Activated T-cell treated with anti-CD3 and anti-CD28 coated beads, Interleukin-2, amount 50 U/mL, for 72 hours (primary cell): ENCODE measurements at regions not wholly inside any gene's neighbourhood (a gene's known extent, or its start where the extent isn't known, plus 50 kb on each side); places are given as distances from the start of the nearest gene placed in this dataset.

Experiments used
- ATAC-seq, 2 donors: fragments of 150-1000 bp; cut with Tn5 transposase; replicated peaks in 1 of 2; 2 replicates each; pipeline ENCODE4 v1.10.0; 2021; ENCODE audit warnings: moderate library complexity in 2 of 2, mild to moderate bottlenecking in 1 of 2
- DNase-seq, 2 donors: peaks; one replicate each; pipeline ENCODE4 v3.0.0; 2021 to 2022; ENCODE audit warnings: mixed read lengths in 1 of 2
- H3K27ac Mint-ChIP-seq: one replicate; pipeline ENCODE4 v1.8.0; 2022; ENCODE audit warnings: mild to moderate bottlenecking, moderate library complexity, mixed read lengths
- H3K27me3 Mint-ChIP-seq: one replicate; pipeline ENCODE4 v1.8.0; 2022; ENCODE audit warnings: low read depth, mixed read lengths
- H3K36me3 Mint-ChIP-seq, 2 donors: one replicate each; pipeline ENCODE4 v1.8.0; 2022; ENCODE audit warnings: mixed read lengths in 2 of 2, mild to moderate bottlenecking in 1 of 2; ENCODE audit not compliant: insufficient read depth in 2 of 2
- H3K4me1 Mint-ChIP-seq: one replicate; pipeline ENCODE4 v1.8.0; 2022; ENCODE audit warnings: low read depth, mixed read lengths
- H3K4me3 Mint-ChIP-seq, 2 donors: one replicate each; pipeline ENCODE4 v1.8.0; 2022; ENCODE audit warnings: mild to moderate bottlenecking in 2 of 2, mixed read lengths in 2 of 2, moderate library complexity in 2 of 2
- H3K9me3 Mint-ChIP-seq, 2 donors: one replicate each; pipeline ENCODE4 v1.8.0; 2022; ENCODE audit warnings: mixed read lengths in 2 of 2

DNA sequence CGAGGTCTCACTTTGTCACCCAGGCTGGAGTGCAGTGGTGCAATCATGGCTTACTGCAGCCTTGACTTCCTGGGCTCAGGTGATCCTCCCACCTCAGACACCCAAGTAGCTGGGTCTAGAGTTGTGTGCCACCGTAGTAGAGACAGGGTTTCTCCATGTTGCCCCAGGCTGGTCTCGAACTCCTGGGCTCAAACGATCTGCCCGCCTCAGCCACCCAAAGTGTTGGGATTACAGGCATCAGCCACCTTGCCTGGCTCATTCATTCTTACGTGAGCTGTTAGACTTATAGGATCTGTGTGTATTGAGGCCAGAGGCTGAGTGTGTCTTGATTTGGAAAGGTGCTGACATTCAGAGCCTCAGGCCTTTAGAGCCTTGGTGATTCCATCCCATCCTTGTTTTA, 128.1 kb downstream of the SLC25A47 start:
- H3K4me3 Mint-ChIP-seq: no peak overlapping the region
- no peak for DNase-seq
- H3K27ac Mint-ChIP-seq: no peak overlapping the region
- no peaks in the 10 kb centered on the region for H3K9me3 Mint-ChIP-seq
- no peaks in the 10 kb centered on the region for H3K27me3 Mint-ChIP-seq
- ATAC-seq: no peak
- peaks cover 0 to 2% of the 10 kb centered on the region in 2 donors for H3K36me3 Mint-ChIP-seq
- H3K4me1 Mint-ChIP-seq: peaks cover 12% of the 10 kb centered on the region

DNA sequence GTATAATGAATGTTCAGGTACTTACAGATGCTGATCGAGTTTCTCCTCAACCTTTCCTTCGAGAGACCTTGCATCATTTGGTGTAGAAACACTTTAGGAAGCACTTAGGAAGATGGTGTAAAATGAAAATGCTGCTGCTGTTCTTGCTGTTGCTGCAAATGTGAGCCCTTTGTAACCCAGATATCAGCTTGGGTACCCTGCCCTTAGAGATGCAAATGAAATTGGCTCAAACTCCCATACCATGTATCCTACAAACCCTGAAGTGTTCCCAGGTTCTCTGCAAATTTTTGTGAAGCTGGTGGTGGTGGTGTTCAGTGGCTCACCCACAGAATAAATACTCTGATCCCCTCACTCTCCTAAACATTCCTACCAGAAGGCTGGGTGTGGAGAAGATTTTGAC, 130.8 kb downstream of the SLC25A47 start:
- no peaks in the 10 kb centered on the region for H3K9me3 Mint-ChIP-seq
- no peak overlapping the region for H3K27ac Mint-ChIP-seq
- no peak overlapping the region for H3K4me3 Mint-ChIP-seq
- H3K4me1 Mint-ChIP-seq: no peaks in the 10 kb centered on the region
- H3K36me3 Mint-ChIP-seq: peaks cover 0 to 2% of the 10 kb centered on the region in 2 donors
- H3K27me3 Mint-ChIP-seq: no peaks in the 10 kb centered on the region
- ATAC-seq (no peak), DNase-seq (no peak)

DNA sequence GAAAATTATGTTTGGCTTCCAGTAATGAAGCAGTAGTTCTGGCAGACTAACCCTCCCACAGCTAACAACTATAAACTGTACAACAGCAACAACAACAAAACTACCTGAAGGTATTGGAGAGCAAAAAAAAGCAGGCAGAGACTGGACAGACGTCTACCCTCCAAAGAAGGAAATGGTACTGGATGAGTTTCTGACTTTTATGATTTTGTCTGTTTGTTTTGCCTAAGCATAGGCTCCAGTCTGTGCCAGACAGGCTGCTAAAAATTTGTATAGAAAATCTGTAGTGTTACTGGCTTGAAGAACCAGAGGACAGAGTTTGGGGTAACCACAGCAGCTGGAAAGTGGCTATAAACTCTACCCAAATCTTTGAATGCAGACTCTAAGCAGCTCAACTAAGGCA, 131.3 kb downstream of the SLC25A47 start:
- Mint-ChIP-seq H3K27me3 (no peaks in the 10 kb centered on the region), H3K4me1 (no peaks in the 10 kb centered on the region), H3K9me3 (no peaks in the 10 kb centered on the region), H3K36me3 (peaks cover 0 to 2% of the 10 kb centered on the region in 2 donors), H3K27ac (no peak overlapping the region), H3K4me3 (no peak overlapping the region)
- DNase-seq: no peak
- no peak for ATAC-seq

DNA sequence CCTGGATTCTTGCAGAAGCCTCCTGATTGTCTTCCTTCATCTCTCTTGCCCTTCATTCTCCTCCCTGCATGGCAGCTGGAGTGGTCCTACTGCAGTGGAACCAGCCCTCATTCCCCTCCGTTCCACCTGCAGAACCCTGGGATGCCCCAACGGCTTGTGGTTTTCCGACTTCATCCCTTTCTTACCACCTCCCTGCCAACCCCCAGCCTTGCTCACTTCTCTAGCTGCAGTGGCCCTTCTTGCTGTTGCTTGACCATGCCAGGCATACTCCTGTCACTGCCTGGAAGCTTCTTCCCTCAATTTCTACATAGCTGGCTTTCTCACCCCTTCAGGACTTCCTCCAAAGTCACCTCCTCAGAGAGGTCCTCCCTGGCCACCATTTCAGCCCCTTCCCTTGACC, 123.3 kb downstream of the BEGAIN start:
- Mint-ChIP-seq H3K36me3 (no peaks in the 10 kb centered on the region), H3K9me3 (no peaks in the 10 kb centered on the region), H3K27ac (no peak overlapping the region), H3K4me3 (no peak overlapping the region), H3K4me1 (no peaks in the 10 kb centered on the region), H3K27me3 (no peaks in the 10 kb centered on the region)
- DNase-seq (no peak), ATAC-seq (no peak)

DNA sequence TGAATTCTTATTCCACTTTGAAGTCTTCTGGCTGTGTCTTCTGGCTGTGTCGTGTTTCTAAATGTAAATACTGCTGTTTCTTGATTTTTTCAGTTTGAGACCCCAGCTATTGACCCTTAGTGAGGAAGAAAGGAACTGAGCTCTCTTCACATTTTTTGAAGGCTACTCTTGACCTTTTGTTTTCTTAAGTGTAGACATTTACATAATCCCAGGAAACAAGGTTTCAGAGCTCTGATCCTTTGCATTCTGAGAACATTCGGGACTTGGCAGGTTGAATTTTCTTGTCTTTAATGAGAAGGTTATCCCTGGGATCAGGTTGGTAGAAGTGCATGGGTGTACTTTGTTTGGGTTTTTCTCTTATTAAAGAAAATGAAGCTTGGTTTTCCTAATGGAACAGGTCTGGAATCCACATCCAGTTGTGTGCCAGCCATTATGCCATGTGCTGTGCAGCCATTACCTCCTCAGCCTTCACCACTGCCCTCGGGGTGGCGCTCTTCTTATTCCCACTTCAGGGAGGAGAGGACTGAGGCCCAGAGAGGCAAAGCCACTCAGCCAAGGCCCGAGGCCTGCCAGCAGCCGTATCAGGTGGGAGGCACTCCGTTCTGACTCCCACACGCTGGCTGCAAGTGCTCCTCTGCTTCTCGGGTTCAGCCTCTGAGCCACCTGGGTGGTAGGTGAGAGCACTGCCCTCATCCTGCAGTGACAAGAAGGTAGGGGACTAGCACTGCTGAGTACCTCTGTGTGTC, 120.9 kb downstream of the BEGAIN start:
- Mint-ChIP-seq H3K27me3 (no peaks in the 10 kb centered on the region), H3K36me3 (no peaks in the 10 kb centered on the region), H3K9me3 (no peaks in the 10 kb centered on the region), H3K4me3 (no peak overlapping the region), H3K27ac (no peak overlapping the region), H3K4me1 (peaks cover 10% of the 10 kb centered on the region)
- ATAC-seq: no peak
- no peak for DNase-seq

DNA sequence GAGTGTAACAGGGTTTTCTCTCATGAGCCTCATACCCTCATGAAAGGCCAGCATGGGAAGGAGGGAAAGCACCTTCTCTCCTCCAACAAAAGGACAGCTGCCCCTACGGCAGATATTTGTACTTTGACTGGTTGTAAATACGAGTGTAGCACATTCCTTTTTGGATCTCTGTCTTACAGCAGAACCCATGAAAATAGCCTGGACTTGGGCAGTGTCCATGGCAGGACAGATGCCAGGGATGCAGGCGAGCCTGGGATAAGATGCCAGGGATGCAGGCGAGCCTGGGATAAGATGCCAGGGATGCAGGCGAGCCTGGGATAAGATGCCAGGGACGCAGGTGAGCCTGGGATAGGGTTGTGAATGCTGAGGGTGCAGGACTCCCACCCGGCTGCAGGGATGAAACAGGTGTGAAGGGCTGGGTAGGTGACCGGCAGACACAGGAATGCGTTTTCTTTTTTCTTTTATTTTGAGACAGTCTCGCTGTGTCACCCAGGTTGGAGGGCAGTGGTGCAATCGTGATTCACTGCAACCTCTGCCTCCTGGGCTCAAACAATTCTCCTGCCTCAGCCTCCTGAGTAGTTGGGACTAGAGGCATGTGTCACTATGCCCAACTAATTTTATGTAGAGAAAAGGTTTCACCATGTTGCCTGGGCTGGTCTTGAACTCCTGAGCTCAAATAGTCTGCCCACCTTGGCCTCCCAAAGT, 120.0 kb downstream of the BEGAIN start:
- Mint-ChIP-seq H3K36me3 (no peaks in the 10 kb centered on the region), H3K9me3 (no peaks in the 10 kb centered on the region), H3K4me3 (no peak overlapping the region), H3K27ac (no peak overlapping the region), H3K4me1 (peaks cover 10% of the 10 kb centered on the region), H3K27me3 (no peaks in the 10 kb centered on the region)
- no peak for ATAC-seq
- no peak for DNase-seq

DNA sequence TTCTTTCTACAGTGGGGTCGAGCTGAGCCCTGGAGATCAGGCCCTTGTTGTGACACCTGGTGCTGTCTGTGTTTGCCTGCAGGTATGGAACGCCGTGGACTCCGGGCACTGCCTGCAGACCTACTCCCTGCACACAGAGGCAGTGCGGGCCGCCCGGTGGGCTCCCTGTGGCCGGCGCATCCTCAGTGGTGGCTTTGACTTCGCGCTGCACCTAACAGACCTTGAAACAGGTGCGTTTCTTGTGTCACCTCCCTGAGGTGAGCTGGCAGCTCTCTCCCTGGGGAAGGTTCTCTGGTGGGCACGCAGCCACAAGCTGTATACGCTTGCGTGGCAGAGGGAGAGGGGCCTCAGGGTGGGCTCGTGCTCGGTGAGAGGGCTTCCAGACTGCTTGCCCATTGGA, 119.3 kb downstream of the BEGAIN start:
- H3K27ac Mint-ChIP-seq: no peak overlapping the region
- DNase-seq: no peak
- no peaks in the 10 kb centered on the region for H3K9me3 Mint-ChIP-seq
- H3K4me1 Mint-ChIP-seq: peaks cover 10% of the 10 kb centered on the region
- H3K27me3 Mint-ChIP-seq: no peaks in the 10 kb centered on the region
- ATAC-seq: no peak
- no peak overlapping the region for H3K4me3 Mint-ChIP-seq
- H3K36me3 Mint-ChIP-seq: no peaks in the 10 kb centered on the region

DNA sequence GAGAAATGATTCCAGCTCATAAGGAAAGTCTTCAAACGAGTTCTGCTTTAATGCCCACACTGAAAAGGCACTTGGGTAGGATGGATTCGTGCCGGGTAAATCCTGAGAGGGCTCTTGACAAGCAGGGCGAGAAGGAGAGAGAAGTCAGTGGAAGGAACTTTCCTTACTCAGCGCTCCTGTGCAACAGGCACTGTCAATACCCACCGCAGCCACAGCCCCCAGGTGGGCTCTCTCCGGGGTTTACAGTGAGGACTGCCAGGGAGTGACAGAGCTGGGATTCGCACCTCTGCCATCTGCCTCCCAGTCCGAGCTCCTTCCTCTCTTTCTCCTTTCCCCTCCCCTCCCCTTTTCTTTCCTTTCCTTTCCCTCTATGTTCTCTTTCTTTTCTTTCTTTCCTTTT, 118.7 kb downstream of the BEGAIN start:
- Mint-ChIP-seq H3K27me3 (no peaks in the 10 kb centered on the region), H3K27ac (no peak overlapping the region), H3K36me3 (no peaks in the 10 kb centered on the region), H3K9me3 (no peaks in the 10 kb centered on the region), H3K4me3 (no peak overlapping the region), H3K4me1 (peaks cover 10% of the 10 kb centered on the region)
- ATAC-seq (no peak), DNase-seq (no peak)

DNA sequence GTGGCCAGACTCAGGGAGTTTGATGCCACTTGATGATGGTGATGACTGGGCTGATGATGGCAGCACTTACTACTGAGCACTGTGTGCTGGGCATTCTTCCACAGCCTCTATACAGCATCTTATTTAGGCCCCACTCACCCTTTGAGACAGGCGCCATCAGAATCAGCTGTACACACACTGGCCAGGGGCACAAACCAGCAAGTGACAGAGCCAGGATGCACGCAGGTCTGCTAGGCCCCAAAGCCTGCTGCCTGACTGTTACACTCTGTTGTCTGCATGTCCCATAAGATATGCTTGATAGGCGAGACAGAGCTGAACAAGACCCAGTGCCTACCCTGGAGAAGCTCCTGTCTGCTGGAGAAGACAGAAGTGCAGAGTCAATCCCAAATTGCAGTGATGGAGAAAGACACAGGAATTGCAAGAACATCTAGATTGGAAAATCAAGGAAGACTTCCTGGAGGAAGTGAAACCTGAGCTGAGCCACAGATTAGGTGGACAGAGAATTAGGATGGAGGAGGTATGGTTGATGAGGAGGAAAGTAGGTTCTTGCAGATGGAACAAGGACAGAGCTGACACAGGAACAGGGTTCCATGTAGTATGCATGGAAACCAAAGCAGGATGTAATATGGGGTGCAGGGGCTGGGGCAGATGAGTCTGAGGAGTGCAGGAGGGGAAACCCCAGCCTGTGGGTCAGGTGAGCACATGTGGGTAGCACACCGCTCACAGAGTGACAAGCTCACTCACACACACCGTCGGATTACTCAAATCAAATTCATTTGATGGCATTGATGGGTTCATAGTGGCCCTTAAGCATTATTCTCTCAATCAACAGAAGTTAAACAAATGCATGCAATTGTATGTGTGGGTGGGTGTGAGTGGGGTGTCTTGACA, 117.3 kb downstream of the BEGAIN start:
- H3K27ac Mint-ChIP-seq: no peak overlapping the region
- peaks cover 10% of the 10 kb centered on the region for H3K4me1 Mint-ChIP-seq
- no peaks in the 10 kb centered on the region for H3K36me3 Mint-ChIP-seq
- H3K9me3 Mint-ChIP-seq: no peaks in the 10 kb centered on the region
- no peaks in the 10 kb centered on the region for H3K27me3 Mint-ChIP-seq
- ATAC-seq (peak; percentile 93 to 94), DNase-seq (peak; percentile 32 to 33)
- no peak overlapping the region for H3K4me3 Mint-ChIP-seq

DNA sequence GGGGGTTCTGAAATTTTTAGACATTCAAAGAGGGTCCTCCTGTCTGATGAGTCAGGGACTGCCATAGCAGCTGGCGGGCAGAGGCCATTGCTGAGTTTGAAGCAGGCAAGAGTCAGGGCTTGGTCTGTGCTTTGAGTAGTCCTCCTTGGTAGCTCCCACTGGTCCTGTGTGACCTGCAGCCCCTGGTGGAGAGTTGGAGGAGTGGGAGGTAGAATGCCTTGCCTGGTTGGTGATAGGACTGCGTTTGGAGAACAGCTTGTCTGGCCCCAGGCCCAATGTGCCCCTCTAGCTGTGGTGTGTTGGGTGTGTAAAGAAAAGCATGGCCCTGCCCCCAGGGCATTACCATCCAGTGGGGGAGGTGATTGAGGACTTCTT, 116.7 kb downstream of the BEGAIN start:
- Mint-ChIP-seq H3K27me3 (no peaks in the 10 kb centered on the region), H3K27ac (no peak overlapping the region), H3K9me3 (no peaks in the 10 kb centered on the region), H3K4me1 (peaks cover 10% of the 10 kb centered on the region), H3K4me3 (no peak overlapping the region), H3K36me3 (no peaks in the 10 kb centered on the region)
- ATAC-seq (no peak), DNase-seq (no peak)

DNA sequence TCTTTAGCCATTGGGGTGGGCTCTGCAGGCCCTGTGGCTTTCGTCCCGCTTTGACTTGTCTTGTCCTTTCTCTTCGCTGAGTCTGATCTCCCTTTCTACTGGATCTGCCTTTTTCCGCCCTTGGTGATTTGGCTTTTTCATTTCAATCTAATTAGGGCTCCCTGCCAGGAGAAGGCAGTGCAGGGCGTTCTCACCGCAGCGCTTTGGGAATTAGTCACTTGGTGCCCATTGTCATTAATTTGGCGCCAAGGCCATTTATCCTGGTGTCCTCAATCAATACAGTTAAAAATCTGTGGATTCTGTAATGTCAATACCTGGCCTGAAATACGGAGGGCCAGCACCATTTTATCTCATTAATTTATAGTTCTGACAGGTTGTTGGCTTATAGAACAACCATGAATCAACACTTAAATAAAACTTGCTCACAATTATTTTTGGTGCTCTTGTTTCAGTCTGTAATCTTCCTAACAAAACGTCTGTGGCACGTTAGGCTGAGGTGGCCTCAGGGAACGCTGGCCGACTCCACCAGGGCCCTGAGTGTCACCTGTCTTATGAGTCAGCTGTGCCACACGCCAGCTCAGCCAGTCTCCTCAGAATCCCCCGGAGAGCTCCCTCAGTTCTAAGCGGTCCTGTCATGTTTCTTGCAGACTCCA, 115.7 kb downstream of the BEGAIN start:
- no peak for DNase-seq
- Mint-ChIP-seq H3K27ac (no peak overlapping the region), H3K4me3 (no peak overlapping the region), H3K36me3 (no peaks in the 10 kb centered on the region), H3K27me3 (no peaks in the 10 kb centered on the region), H3K9me3 (no peaks in the 10 kb centered on the region), H3K4me1 (peaks cover 10% of the 10 kb centered on the region)
- no peak for ATAC-seq

DNA sequence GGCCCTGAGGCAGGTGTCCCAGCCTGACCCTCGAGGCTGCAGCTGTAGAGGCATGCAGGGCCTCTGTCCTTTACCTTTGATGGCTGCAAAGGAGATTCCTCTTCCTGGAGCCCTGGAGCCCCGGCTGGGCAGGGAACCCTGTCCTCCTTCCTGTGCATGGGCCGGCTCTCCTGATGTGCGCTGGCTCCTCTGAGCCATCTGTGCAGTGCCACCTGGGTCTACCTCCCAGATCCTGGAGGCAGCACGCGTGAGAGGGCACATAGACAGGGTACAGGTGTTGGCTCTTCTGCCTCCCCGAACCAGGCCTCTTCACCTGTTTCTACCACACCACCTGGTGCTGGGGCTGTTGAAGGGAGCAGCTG, 115.1 kb downstream of the BEGAIN start:
- no peaks in the 10 kb centered on the region for H3K36me3 Mint-ChIP-seq
- no peak overlapping the region for H3K27ac Mint-ChIP-seq
- no peak for ATAC-seq
- H3K9me3 Mint-ChIP-seq: no peaks in the 10 kb centered on the region
- H3K27me3 Mint-ChIP-seq: no peaks in the 10 kb centered on the region
- H3K4me3 Mint-ChIP-seq: no peak overlapping the region
- DNase-seq: no peak
- H3K4me1 Mint-ChIP-seq: peaks cover 10% of the 10 kb centered on the region

DNA sequence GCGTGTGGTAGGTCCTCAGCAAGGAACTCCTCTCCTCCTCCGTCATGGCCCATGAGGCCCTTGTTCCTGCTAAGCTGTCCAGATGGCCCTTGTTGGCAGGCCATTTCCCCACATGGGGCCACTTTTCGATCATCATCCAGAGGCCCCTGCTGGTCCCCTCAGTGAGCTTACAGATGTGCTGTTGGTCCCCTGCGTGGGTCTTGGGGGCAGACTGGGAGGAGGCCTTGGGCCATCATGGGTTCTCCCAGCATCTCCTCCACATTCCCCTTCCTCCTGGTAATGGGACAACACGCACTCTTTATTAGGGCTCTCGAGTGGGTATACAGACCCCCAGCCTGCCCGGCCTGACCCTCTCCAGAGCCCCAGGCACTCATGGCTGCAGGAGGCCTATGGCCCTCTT, 114.7 kb downstream of the BEGAIN start:
- Mint-ChIP-seq H3K27ac (no peak overlapping the region), H3K27me3 (no peaks in the 10 kb centered on the region), H3K9me3 (no peaks in the 10 kb centered on the region), H3K4me1 (peaks cover 10% of the 10 kb centered on the region), H3K36me3 (no peaks in the 10 kb centered on the region), H3K4me3 (no peak overlapping the region)
- DNase-seq (no peak), ATAC-seq (no peak)
